ENCODE measurements at regions not wholly inside any gene's neighbourhood (a gene's known extent, or its start where the extent isn't known, plus 50 kb on each side); places are given as distances from the start of the nearest gene placed in this dataset.

DNA sequence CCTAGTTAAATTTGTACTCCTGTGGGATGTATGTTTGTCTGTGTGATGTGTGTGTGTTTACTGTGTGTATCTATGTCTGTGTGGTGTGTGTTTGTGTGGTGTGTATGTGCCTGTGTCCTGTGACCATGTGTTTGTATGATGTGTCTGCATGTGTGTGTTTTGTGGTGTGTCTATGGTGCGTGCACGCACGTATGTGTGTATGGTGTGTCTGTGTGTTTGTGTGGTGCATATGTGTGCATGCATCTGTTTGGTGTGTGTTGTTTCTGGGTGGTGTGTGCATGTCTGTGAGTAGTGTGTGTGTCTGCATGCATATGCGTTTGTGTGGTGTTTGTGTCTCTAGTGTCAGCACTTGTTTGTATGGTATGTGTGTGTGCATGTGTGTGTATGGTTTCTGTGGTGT, 174.2 kb upstream of the RBFOX1 start:
- no peak overlapping the region for H3K4me3 Mint-ChIP-seq
- H3K4me1 Mint-ChIP-seq: no peaks in the 10 kb centered on the region
- H3K27ac Mint-ChIP-seq: no peak overlapping the region
- no peaks in the 10 kb centered on the region for H3K9me2 ChIP-seq (ENCODE audit: insufficient read depth)
- no peaks in the 10 kb centered on the region for H3K27me3 ChIP-seq (ENCODE audit: insufficient read depth)
- peaks cover 4% of the 10 kb centered on the region; the same call in 1 of the 3 replicates for H3K36me3 Mint-ChIP-seq (ENCODE audit: low read depth)
- DNase-seq (ENCODE audit: low spot score): no peak
- peaks cover 80% of the 10 kb centered on the region for H3K9me3 Mint-ChIP-seq
- H3F3A ChIP-seq (replicated peaks; ENCODE audit: low read depth): no peaks in the 10 kb centered on the region
- H3K36me3 ChIP-seq (ENCODE audit: insufficient read depth): no peaks in the 10 kb centered on the region; the same call in 1 of the 2 replicates
- no peak overlapping the region for H2AFZ ChIP-seq
- no peak for ATAC-seq
- H3K4me3 ChIP-seq: no peak overlapping the region
- H3K4me1 ChIP-seq (ENCODE audit: insufficient read depth): no peaks in the 10 kb centered on the region
- no peaks in the 10 kb centered on the region for H3K79me2 ChIP-seq (replicated peaks; ENCODE audit: insufficient read depth)
- no peak overlapping the region for H3K27ac ChIP-seq (ENCODE audit: low read depth)
- TF ChIP-seq CREB1 (CRISPR knock-in tag; IDR thresholded peaks at IDR 0.05; ENCODE audit: low read depth) (no peak), EZH2 (IDR thresholded peaks at IDR 0.05; ENCODE audit: low read depth, unreplicated experiment) (no peak), STAT1 (IDR thresholded peaks at IDR 0.05; ENCODE audit: unreplicated experiment) (no peak)
- H3K4me2 ChIP-seq: no peak overlapping the region
- peaks cover 3% of the 10 kb centered on the region for H3K27me3 Mint-ChIP-seq (ENCODE audit: insufficient read depth, low read depth, poor library complexity)
- H4K20me1 ChIP-seq (replicated peaks; ENCODE audit: insufficient read depth): no peaks in the 10 kb centered on the region

DNA sequence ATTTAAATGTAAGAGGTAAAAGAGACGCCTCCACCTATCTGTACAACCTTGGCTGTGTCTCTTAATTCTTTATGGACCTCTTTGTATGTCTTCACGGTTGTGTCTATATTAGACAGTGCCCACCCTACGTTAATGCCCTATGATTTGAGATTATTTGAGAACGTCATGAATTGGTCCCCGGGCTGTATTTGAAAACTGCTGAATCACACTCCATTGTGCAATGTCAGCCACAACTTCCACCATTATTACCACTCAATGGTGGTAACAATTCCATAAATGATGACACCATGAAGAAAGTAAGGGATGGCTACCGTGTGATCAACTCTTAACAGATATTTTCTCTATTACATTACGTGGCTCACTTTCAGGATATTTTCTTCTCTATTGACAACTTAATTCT, 182.4 kb upstream of the RBFOX1 start:
- Histone ChIP-seq H3K36me3 (ENCODE audit: insufficient read depth) (no peaks in the 10 kb centered on the region; the same call in 1 of the 2 replicates), H3K4me2 (no peak overlapping the region), H2AFZ (no peak overlapping the region), H3K79me2 (replicated peaks; ENCODE audit: insufficient read depth) (no peaks in the 10 kb centered on the region), H3K27ac (ENCODE audit: low read depth) (no peak overlapping the region), H3K9me2 (ENCODE audit: insufficient read depth) (no peaks in the 10 kb centered on the region), H3F3A (replicated peaks; ENCODE audit: low read depth) (no peaks in the 10 kb centered on the region), H3K27me3 (ENCODE audit: insufficient read depth) (no peaks in the 10 kb centered on the region), H3K4me1 (ENCODE audit: insufficient read depth) (no peaks in the 10 kb centered on the region), H4K20me1 (replicated peaks; ENCODE audit: insufficient read depth) (no peaks in the 10 kb centered on the region), H3K4me3 (no peak overlapping the region)
- no peak for TF ChIP-seq JUNB (IDR thresholded peaks at IDR 0.05; ENCODE audit: unreplicated experiment)
- DNase-seq (ENCODE audit: low spot score): no peak
- Mint-ChIP-seq H3K4me1 (0 out of 3 replicates have a peak, but pooled peaks cover 6% of the 10 kb centered on the region), H3K9me3 (peaks cover 87% of the 10 kb centered on the region), H3K4me3 (no peak overlapping the region), H3K27ac (no peak overlapping the region), H3K27me3 (ENCODE audit: insufficient read depth, low read depth, poor library complexity) (peaks cover 4% of the 10 kb centered on the region), H3K36me3 (ENCODE audit: low read depth) (peaks cover 21% of the 10 kb centered on the region; the same call in 2 of the 3 replicates)
- no peak for ATAC-seq

DNA sequence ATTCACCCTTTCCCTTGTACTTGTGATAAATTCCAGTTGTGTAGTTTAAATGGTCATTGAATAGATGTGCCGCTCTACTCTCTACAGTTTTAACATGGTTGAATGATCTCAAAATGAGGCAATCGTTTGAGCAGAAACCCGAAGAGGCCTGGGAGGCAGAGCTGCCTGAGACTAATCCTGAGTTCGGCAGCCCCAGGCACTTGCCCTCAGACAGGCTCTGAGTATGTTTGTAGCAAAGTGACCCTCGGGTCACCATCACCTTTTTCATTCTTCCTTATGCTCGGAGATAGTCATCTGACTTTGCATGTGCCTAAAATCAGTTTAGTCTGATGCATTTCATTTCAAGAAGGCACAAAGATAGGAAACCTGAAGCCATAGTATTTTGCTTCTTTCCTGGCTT, 184.0 kb upstream of the RBFOX1 start:
- Histone ChIP-seq H3K79me2 (replicated peaks; ENCODE audit: insufficient read depth) (no peaks in the 10 kb centered on the region), H3F3A (replicated peaks; ENCODE audit: low read depth) (no peaks in the 10 kb centered on the region), H3K27ac (ENCODE audit: low read depth) (no peak overlapping the region), H3K27me3 (ENCODE audit: insufficient read depth) (no peaks in the 10 kb centered on the region), H4K20me1 (replicated peaks; ENCODE audit: insufficient read depth) (no peaks in the 10 kb centered on the region), H3K4me1 (ENCODE audit: insufficient read depth) (no peaks in the 10 kb centered on the region), H3K36me3 (ENCODE audit: insufficient read depth) (no peaks in the 10 kb centered on the region), H3K4me2 (no peak overlapping the region), H3K4me3 (no peak overlapping the region), H3K9me2 (ENCODE audit: insufficient read depth) (no peaks in the 10 kb centered on the region), H2AFZ (no peak overlapping the region)
- Mint-ChIP-seq H3K4me3 (no peak overlapping the region), H3K36me3 (ENCODE audit: low read depth) (peaks cover 22% of the 10 kb centered on the region; the same call in 2 of the 3 replicates), H3K27me3 (ENCODE audit: insufficient read depth, low read depth, poor library complexity) (peaks cover 4% of the 10 kb centered on the region), H3K4me1 (0 out of 3 replicates have a peak, but pooled peaks cover 6% of the 10 kb centered on the region), H3K9me3 (peaks cover 89% of the 10 kb centered on the region), H3K27ac (no peak overlapping the region)
- DNase-seq (ENCODE audit: low spot score) (no peak), ATAC-seq (no peak)
- TF ChIP-seq EZH2phosphoT487 (IDR thresholded peaks at IDR 0.05; ENCODE audit: unreplicated experiment): no peak
- TF ChIP-seq JUNB (IDR thresholded peaks at IDR 0.05; ENCODE audit: unreplicated experiment): no peak
- TF ChIP-seq CTCF (conservative IDR thresholded peaks at IDR 0.05; ENCODE audit: low read depth in 2 of 2): no peak
- no peak for TF ChIP-seq ETS1 (IDR thresholded peaks at IDR 0.05)
- no peak for TF ChIP-seq EZH2 (IDR thresholded peaks at IDR 0.05; ENCODE audit: low read depth, unreplicated experiment)
- no peak for TF ChIP-seq CREB1 (CRISPR knock-in tag; IDR thresholded peaks at IDR 0.05; ENCODE audit: low read depth)
- TF ChIP-seq STAT1 (IDR thresholded peaks at IDR 0.05; ENCODE audit: unreplicated experiment): no peak
- TF ChIP-seq POLR2AphosphoS5 (IDR thresholded peaks at IDR 0.05; ENCODE audit: low read depth): no peak
- TF ChIP-seq REST (IDR thresholded peaks at IDR 0.05; ENCODE audit: unreplicated experiment): no peak
